B cell (primary cell): ENCODE measurements at regions not wholly inside any gene's neighbourhood (a gene's known extent, or its start where the extent isn't known, plus 50 kb on each side); places are given as distances from the start of the nearest gene placed in this dataset.

ENCODE experiments used
- CTCF ChIP-seq: fragments of 200-600 bp; IDR thresholded peaks from one replicate; pipeline ENCODE4 v1.8.0; 2022; ENCODE audit warnings: antibody characterized with exemption, mild to moderate bottlenecking
- EZH2 ChIP-seq: IDR thresholded peaks from 2 replicates; pipeline ENCODE4 v1.6.1; 2012; ENCODE audit warnings: borderline replicate concordance, low read depth, mild to moderate bottlenecking, moderate library complexity, low read length; ENCODE audit not compliant: insufficient read depth, poor library complexity, severe bottlenecking

DNA sequence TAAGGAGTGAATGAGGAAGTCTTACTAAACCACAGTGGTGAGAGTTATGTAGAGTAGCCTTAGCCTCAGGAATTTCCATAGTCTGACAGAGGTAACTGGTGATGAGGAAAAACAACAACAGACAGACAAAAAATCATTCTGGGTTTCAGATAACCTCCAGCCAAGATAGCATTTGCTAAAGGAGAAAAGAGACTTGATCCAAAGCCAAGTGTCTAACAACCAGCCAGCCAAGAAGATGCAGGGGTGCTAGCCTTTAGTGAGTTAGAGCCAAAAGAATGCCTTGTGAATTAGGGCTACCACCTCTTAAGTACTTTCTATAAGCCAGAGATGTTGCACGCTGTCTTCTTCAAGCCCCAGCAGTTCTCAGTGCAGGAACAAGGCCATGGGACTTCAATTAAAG lies 478.0 kb upstream of the CPEB2 start:
- TF ChIP-seq CTCF (no peak), EZH2 (no peak)
